HG03469 (cell line): ENCODE measurements at regions not wholly inside any gene's neighbourhood (a gene's known extent, or its start where the extent isn't known, plus 50 kb on each side); places are given as distances from the start of the nearest gene placed in this dataset.

Experiments
- ATAC-seq: cut with Tn5 transposase; IDR thresholded peaks from one replicate; pipeline ENCODE4 v1.9.1; 2021; ENCODE audit warnings: mild to moderate bottlenecking, moderate library complexity, moderate number of reproducible peaks; ENCODE audit not compliant: unreplicated experiment

DNA sequence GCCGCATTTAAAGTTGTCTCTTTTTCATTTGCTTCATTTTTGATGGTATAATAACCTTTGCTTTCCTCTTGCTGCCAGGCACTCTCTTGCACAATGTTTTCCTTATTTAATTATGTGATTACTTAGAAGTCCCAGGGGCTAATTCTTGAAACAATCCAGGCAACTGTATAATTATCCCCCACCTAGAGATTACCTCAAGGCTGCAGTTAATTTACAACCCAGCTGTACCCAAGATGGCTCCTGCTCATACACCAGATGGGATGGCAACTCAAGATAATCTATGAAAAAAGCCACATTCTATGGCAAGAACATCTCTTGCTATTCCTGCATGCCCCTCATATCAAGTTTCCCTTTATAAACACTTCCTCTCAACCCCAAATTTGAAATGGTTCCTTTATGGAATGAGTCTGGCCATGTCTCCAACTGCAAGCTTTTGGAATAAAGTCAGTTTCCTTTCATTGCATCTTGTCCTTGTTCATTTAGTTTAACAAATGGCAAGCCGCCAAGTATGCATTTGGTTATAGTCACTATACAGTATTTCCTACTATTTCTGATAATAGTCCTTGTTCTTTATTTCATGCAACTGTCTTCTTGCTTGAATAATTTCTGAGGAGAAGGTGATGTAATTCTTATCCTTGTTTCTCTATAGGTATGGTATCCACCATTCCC is 1042.6 kb downstream of the PLA2G4A start:
- no peak for ATAC-seq

DNA sequence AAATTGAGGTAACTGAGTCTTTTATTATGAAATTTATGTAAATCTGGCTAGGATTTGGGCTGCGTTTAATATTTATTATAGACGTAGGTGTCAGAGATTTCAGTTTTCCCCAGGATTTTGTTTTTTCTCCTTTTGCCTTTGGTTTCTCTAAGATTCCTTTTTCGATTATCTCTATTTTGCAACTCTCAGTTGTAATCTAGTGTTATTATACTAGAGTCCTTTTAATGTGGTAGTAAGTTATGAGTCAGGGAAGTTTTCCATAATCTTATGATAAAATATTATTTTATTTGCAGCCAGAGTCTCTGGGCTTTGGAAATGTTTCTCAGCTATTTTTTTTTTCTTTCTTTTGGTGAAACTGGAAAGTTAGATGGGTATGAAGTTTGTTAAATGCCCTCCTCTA is 1043.8 kb downstream of the PLA2G4A start:
- ATAC-seq, result no peak

DNA sequence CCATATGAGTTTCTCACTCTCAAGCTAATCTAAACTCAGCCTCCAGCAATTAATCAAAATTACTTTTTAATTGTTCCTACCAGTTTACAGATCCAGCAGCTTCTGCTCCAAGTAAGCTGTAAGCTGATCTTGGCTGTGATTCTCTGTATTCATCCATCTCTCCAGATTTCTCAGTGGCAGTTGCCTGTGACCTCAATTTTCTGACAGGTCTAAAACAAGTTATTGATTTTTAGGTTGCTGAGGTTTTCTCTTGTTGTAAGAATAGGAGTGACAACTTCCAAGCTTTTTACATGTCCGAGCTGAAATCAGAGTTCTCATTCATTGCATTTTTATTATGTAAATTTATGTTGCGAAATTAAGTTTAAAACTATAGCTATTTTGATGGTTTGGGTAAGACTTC is 1044.4 kb downstream of the PLA2G4A start:
- ATAC-seq, result no peak

DNA sequence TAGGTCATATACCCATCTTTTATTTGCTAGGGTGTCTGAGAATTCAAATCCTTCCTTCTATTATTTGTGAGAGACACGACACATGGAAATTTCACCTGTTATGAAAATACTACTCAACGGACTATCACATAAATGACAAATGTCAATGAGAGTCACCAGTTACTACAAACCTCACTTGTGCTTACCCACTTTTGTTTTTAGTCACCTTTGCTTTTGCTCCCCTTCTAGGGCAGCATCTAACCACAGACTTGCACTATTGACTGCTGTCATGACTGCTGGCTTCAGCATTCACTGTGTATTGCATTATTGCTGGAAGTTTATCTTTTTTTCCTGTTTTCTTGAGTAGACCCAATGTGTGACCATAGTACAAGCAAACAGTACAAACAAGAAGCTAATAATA is 1048.0 kb downstream of the PLA2G4A start:
- no peak for ATAC-seq

DNA sequence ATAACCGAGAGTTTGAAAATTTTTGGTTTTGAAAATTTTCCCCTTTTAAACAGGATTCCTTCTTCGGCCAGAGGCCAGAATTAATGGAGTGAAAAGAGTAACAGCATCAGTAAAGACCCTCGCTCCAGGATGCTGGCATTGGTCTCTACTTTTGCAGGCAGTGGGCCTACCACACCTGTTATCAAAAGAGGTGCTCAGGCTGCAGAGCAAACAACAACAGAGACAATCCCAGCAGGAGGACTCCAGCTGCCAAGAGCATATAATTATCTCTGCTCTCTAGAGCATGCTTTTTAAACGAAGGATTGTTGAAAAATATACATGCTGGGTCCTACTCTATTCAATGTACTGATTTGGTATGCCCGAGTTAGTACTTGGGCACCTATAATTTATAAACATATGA is 1048.5 kb downstream of the PLA2G4A start:
- no peak for ATAC-seq

DNA sequence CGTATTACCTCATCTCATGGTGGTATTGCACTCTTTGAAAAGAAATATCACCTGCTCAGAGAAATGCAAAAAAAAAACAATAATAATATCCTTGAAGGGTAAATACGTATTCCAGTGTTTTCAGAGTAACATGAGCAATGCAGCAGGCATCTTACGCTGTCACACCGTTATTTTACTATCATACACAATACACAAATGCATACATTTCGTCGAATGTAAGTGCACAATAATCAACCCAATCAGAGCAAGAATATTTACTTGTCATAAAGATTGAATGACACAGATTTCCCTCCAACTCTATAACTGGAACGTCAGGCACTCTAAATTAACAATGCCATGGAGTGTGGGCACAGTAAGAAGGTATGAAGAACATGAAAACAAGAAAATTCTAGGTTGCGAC is 1050.1 kb downstream of the PLA2G4A start:
- ATAC-seq, result no peak

DNA sequence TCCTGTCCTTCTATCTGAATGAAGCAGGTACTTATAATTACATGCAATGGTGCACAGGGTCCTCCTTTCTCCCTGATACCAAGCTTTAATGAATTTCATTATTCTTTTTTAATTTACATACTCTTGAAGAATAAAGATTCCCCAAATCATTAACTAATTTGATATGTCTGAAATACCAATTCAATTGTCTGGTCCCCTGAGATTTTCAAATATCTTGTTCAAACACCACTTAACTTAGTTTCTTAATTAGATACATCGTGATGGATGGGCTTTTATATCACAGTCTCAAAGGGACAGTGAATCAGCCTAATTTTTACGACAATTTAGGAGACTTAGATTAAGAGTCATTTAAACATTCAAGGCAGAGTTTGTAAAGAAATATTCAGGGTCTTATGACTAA is 1054.6 kb downstream of the PLA2G4A start:
- ATAC-seq, result no peak

DNA sequence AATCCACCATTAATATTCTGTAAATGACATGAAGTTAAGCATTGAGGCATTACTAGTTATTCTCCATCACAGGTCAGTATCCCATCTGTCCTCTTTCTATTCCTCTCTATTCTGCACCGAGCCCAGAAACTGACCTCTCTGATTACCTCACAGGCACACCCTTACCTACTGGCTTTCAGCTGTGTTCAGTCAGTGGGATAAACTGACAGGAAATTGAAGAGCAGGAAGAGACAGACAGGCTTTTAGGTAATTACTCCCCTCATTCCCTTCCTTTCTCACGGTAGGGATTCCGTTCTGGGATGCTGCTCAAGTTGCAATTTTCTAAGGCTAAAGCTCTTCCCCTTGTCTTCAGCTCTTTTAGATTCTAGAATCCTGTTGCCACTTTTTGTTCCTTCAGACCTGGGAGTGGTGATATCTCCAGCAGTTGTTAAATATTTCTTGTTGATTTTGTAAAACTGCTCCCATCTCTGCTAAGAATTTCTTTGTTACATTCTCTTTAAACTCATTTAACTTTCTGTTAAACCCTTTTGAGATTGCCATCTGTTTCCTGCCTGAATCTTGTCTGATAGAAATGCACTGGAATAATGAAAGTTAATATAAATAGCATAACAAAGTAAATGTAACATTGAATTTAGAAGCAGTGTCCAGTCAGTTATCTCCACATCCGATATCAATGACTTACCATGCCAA is 1063.4 kb downstream of the PLA2G4A start:
- no peak for ATAC-seq

DNA sequence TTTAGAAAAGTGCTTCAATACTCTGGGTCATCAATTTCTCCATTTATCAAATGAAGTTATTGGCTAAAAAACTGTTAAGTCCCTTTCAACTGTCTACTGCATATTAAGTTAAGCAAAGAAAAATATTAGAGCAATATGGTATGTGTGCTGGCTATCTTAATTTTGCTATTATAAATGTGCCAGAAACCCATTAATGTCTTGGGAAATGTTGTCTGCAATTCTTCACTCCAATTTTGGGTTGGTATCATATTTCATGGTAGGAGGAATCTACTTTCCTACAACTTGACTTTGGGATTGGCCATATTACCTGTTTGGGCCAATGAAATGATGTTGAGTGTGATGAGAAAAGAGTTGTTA is 1063.9 kb downstream of the PLA2G4A start:
- no peak for ATAC-seq

DNA sequence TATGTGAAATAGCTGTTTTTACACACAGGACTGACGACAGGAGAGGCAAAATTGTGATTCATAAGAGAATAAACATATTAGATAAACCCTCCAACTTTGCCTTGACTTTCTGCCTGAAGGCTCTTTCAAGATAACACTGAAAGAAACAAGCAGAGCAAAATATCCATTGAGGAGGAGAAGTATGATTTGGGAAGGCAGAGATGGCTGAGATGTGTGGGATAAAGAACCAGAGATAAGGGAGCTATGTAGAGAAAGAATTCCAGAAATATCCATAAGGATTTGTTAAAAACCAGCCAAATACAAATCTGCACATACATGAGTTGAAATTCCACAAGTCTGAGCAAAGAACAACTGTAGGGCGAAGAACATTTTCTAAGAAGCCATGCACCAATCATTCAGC is 1064.7 kb downstream of the PLA2G4A start:
- no peak for ATAC-seq

DNA sequence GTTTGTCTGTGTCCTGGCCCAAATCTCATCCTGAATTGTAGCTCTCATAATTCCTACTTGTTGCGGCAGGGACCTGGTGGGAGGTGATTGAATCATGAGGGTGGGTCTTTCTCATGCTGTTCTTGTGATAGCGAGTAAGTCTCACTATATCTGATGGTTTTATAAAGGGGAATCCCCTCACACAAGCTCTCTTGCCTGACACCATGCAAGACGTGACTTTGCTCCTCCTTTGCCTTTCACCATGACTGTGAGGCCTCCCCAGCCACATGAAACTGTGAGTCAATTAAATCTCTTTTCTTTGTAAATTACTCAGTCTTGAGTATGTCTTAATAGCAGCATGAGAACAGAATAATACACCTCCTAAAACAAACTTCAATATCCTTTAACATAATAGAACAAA is 1065.6 kb downstream of the PLA2G4A start:
- ATAC-seq, result no peak

DNA sequence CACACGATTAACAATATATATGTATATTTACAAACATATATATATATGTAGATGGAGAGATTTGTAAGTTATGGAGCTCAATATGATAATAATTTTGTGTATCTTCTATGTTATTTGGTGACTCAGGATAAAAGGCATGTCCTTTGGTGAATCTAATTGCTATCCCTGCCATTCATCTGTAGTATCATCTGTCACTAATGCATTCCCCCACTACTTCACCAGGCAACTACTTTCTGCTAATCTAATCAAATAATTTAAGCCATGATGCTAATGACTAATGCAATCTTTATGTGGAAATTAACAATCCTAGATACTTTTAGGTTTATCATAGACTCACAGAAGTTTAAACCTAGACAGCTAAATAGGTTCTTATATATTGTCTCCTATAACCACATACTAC is 1074.5 kb downstream of the PLA2G4A start:
- ATAC-seq, result no peak

DNA sequence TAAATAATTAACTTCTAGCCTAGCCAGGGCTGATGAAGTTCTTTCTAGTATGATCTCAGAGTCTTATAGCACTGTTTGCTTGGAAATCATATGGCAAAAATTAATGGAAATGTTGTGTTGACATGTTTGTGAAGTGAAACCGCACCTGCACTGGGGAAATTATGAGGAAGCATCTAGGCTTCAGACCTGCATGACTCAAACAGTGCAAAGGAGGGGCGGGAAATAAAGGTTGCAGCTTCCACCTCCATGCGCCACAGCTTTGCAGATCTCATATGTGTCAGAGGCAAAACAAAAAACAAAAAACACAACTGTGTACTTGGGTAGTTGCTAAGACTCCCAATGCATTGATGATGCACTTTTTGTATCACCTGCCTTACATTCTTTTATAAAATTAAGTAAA is 1080.6 kb downstream of the PLA2G4A start:
- no peak for ATAC-seq

DNA sequence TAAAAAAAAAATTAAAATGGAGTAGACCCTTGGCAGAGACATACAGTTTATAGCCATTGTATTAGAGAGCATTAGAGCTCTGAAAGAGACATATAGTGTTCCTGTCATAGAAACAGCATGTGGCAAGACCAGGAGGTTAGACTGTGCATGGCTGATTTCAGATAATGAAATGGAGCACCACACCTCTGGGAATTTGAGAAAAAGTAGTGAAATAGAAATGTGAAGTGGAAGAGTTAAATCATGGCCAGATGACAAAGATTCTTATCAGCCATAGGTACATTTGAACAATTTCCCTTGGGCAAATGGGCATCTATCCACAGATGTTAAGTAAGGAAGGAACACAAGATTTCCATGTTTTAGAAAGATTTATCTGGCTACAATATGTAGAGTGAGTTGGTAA is 1083.1 kb downstream of the PLA2G4A start:
- ATAC-seq, result no peak

DNA sequence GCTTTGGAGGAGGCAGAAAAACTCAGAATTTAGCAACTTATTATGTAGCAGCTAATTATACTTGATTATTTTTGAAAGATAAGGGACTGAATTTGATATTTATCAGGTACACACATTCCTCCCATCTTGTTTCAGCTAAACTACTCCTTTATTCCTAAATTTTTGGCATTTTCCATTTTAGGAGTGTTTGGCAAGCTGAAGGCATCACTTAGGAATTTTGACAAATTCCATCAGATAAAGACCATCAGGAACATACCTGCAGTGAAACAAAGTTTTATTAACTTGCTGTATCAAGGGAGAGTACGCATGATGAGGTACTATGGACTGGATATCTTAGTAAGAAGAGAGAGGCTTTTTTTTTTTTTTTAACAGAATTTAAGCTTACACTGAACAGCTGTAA is 1092.2 kb downstream of the PLA2G4A start:
- no peak for ATAC-seq

DNA sequence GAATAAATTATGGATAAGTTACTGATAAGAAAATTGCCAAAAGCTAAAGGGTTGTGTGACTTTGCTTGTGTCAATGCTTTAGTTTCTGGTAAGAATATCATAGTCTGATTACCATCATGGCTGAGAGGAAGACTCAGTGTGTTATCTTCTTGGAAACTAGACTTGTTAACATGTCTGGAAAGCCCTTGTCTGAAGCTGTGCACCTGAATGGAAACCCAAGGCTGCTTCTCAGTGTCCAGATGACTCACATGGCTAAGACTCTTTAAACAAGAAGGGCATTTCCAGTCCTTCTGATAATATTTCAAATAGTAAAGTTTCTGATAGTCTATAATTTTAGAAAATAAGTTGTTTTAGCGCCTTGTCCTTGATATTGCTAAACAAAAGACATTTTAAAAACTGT is 1092.7 kb downstream of the PLA2G4A start:
- no peak for ATAC-seq

DNA sequence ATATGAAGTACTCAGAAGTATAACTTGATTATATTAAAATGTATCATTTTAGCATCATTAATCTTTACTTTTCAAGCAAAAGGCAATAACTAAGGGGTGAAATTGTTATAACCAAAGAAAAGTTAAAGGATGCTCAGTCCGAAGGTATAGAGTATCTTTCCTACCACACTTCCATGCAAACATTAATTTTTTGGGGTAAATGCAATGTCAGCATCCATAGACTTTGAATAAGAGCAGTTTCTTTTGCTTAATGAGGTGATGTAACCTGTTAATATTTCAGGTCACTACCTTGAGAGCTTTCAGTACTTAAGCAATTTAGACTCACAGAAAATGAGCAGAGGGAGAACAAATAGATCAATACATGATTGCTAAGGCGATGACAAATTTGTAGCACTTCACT is 1093.5 kb downstream of the PLA2G4A start:
- no peak for ATAC-seq

DNA sequence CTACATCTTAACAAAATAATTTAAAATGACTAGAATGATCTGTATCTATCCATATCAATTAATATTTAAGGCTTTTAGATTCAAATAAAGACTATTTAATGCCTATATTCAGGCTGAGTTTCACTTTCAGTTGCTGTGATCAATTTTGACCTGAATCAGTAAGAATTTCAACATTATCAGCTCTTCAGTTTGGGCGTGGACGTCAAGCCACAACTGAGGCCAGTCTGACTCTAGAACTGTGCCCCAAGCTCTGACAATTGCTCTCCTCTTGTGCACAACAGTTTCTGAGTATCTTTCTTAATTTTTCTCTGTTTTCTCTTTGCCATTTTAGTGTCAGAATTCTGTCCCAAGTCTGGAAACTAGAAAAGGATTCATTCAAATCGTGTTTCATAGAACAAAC is 1095.5 kb downstream of the PLA2G4A start:
- ATAC-seq, result no peak

DNA sequence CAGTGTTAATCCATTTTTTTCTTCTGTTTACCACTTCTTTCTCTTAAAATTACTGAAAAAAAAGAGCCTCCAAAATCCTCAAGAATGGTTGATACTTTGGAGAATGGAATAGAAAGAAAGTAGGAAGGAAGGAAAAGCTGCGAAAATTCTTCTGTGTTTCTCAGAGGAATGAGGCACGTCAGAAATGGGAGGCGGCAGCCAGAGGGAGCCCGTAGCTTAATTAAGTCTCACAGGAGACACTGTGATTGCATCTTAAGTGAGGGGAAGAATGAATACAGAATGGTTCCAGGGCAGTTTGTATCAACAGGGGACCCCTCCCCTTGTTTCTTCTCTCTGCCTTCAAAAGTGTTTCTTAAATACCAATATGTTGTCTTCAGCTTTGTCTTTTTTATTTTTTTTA is 1099.5 kb downstream of the PLA2G4A start:
- no peak for ATAC-seq

DNA sequence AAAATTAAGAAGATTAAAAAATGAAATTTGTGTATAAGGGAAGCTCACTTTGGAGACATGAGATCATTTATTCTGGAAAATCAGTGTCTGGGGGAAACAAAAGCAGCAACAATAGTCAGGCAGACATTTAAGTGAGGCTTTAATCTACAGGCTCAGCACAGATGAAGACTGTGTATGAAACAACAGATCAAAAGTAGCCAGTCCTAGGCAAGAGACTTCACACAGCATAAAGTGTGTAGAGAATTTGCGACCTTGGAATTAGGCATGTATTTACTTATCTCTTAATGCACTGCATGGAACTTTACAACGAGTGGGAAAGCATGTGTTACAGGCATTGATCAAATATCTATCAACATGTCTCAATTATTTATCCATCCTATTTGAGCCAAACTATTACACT is 1099.9 kb downstream of the PLA2G4A start:
- no peak for ATAC-seq

DNA sequence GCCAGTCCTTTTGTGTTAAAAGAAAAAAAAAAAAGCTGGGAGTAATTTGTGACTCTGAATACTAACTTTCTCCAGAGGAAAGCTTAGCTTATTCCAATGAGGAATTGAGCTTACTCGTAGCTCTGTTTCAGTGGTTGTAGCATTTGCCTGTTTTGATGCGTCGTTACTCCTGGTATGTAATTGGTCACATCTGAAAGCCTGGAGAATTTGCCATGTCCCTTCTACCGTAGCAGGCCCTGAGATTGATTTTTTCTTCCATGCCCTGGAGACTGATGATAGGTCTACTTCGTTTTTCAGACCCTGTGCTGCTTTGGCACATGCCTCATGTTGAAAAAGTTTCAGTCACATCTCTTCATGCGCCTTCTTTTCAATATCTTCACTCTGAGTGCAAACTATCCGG is 1103.0 kb downstream of the PLA2G4A start:
- ATAC-seq, result no peak

DNA sequence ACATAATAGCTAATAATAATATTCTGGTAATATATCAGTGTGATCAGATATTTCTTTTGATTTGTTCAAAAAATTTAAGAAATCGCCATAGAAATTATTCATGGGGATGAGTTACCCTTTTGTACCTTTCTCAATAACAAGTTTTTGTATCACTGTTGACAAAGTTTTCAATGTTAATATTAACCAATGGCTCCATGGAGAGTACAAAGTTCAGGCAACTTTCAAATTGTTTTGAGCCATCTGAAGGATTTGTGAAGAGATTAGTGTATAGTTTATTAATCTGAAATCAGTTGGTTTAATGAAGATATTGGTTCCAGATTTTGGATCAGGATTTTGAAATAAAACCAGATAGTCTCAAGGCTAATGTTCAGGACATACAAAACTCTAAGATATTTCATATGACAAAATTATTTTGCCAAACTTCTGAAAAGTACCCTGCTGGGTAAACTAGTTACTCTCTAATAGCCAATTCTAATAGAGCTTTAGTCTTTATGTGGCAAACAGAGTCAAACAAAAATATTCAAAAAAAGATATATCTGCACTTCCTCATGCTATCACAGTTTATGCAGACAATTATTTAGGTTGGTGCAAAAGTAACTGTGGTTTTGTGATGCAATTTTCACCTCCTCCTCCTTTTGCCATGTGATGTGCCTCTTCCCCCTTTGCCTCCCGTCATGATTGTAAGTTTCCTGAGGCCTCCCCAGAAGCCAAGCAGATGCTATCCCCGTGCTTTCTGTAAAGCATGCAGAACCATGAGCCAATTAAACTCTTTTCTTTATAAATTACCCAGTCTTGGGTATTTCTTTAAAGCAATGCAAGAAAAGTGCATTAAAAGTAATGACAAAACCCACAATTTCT is 1105.0 kb downstream of the PLA2G4A start:
- ATAC-seq, result no peak
